Nephron (organoid): ENCODE measurements at regions not wholly inside any gene's neighbourhood (a gene's known extent, or its start where the extent isn't known, plus 50 kb on each side); places are given as distances from the start of the nearest gene placed in this dataset.

Experiments used
- H3K27ac Mint-ChIP-seq, 3 experiments: 2 replicates each; pipeline ENCODE4 v1.8.0; 2020; ENCODE audit warnings: mixed read lengths in 3 of 3, mild to moderate bottlenecking in 2 of 3, moderate library complexity in 1 of 3
- H3K27me3 Mint-ChIP-seq: 2 replicates; pipeline ENCODE4 v1.8.0; 2021; ENCODE audit warnings: low read depth, mild to moderate bottlenecking, moderate library complexity, mixed read lengths
- H3K36me3 Mint-ChIP-seq: 2 replicates; pipeline ENCODE4 v1.8.0; 2020; ENCODE audit warnings: low read depth, mixed read lengths
- H3K4me1 Mint-ChIP-seq: 2 replicates; pipeline ENCODE4 v1.8.0; 2020; ENCODE audit warnings: mixed read lengths
- H3K4me3 Mint-ChIP-seq, 3 experiments: 2 replicates each; pipeline ENCODE4 v1.8.0; 2020; ENCODE audit warnings: mild to moderate bottlenecking in 3 of 3, mixed read lengths in 3 of 3, moderate library complexity in 2 of 3
- H3K9me3 Mint-ChIP-seq: 2 replicates; pipeline ENCODE4 v1.8.0; 2020; ENCODE audit warnings: mixed read lengths
- TF ChIP-seq, protein P1 (sequence below), 3 experiments: fragments of 200-600 bp; sonication (generic); IDR thresholded peaks; one replicate each; pipeline ENCODE4 v1.5.0; 2021; ENCODE audit warnings: antibody characterized with exemption in 3 of 3; ENCODE audit not compliant: unreplicated experiment in 3 of 3

DNA sequence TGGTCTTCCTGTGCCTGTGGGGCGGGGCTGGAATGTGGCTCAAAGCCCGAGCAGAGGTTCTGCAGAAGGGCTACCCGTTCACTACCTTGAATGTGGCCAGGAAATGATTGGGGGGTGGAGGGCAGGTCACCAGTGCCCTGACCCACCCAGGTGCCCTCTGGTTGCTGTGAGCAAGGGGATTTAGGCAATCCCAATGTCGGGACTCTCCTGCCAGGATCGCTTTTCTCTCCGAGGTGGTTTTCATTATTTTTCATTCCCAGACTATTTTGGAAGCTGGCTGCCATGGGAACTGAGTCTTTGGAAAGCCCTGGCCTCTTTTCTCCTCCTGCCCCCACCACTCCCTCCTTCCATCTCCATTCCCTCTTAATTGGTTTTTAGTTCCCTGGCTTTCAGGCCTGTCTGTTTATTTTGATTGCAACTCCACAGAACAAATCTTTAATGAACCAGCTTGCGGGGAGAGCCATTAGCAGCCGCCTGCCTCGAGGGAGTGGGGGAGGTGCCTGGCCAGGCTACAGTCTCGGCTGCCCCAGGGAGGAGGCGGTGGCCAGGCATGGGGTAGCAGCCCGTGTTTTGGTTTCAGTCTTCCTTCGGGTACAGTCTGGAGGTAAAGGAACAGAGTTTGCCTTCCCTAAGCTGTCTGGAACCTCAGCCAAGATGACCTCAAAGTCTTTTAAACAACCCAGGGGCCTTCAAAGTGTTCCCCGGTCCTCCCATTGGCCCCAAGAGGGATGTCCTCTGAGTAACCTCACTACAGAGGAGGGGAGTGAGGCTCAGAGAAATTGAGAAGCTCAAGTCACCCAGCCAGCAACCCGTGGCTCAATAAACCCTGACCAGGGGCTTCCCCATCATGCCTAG is 114.4 kb upstream of the HAAO start:
- Mint-ChIP-seq H3K4me3 (peak overlapping the region; percentile 14 to 60 (median 22)), H3K36me3 (no peaks in the 10 kb centered on the region), H3K27ac (peak overlapping the region; percentile 97 to 98 (median 98)), H3K27me3 (peaks cover 3% of the 10 kb centered on the region), H3K9me3 (no peaks in the 10 kb centered on the region), H3K4me1 (peaks cover 52% of the 10 kb centered on the region)
- TF ChIP-seq, protein P1, sequence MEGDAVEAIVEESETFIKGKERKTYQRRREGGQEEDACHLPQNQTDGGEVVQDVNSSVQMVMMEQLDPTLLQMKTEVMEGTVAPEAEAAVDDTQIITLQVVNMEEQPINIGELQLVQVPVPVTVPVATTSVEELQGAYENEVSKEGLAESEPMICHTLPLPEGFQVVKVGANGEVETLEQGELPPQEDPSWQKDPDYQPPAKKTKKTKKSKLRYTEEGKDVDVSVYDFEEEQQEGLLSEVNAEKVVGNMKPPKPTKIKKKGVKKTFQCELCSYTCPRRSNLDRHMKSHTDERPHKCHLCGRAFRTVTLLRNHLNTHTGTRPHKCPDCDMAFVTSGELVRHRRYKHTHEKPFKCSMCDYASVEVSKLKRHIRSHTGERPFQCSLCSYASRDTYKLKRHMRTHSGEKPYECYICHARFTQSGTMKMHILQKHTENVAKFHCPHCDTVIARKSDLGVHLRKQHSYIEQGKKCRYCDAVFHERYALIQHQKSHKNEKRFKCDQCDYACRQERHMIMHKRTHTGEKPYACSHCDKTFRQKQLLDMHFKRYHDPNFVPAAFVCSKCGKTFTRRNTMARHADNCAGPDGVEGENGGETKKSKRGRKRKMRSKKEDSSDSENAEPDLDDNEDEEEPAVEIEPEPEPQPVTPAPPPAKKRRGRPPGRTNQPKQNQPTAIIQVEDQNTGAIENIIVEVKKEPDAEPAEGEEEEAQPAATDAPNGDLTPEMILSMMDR (IDR thresholded peaks at IDR 0.05; ENCODE audit: unreplicated experiment in 3 of 3) = no peak

DNA sequence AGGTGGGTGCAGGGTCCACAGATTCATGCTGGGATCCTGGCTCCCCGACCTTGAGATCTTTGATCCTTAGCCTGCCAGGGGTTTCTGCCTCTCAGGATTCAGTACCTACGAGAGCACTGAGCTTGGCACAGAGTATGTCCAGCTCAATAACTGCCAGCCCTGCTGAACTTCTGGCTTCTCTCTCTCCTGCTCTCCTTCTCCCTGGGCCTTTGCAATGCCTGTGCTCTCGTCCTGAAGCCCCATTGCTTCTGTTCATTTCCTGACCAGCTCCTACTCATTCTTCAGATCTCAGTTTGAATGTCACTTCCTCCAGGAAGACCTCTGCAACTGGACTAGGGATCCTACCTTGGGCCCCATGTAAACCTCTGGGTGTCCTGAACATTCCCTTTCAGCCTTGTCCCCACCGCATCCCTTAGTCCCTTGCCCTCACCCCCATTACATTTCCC is 113.8 kb upstream of the HAAO start:
- Mint-ChIP-seq H3K36me3 (no peaks in the 10 kb centered on the region), H3K4me3 (peak overlapping the region; percentile 14 to 60 (median 22)), H3K27ac (peak overlapping the region; percentile 97 to 98 (median 98)), H3K9me3 (no peaks in the 10 kb centered on the region), H3K27me3 (peaks cover 3% of the 10 kb centered on the region), H3K4me1 (peaks cover 57% of the 10 kb centered on the region)
- TF ChIP-seq, protein P1 (IDR thresholded peaks at IDR 0.05; ENCODE audit: unreplicated experiment in 3 of 3) = no peak

DNA sequence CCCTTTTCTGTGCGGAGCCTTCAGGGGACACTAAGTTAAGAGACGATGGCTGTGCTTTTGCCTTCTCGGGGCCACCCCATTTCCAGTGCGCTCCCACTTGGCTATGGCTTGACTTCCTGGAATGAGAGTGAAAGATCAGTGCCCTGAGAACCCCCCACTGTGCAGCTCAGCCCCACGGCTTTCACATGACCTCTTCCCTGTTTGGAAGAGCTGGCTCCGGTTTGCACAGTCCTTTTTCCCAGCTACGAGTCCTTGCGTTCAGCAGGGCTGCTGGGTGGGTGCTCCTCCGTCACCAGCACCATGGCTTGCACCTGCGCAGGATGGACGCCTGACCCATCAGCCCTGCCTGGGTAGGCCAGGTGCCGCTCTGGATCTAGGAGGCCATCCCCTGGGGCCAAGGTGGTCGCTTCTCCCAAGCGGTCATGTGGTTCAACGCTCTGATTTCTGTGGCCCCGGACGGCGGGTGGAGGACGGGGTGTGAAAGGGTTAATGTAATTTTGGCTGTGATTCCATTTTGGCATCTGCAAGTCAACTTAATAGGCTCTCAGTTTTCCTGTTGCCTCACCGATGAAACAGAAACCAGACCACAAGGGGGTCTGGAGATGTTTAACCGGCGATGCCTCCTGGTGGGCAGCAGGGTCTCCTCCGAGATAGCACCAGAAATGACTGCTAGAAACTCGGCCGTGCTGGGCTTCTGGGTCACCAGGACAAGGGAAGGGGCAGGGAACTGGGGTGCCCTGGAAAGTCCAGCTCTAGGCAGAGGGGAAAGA is 113.1 kb upstream of the HAAO start:
- Mint-ChIP-seq H3K36me3 (no peaks in the 10 kb centered on the region), H3K4me3 (peak overlapping the region; percentile 21 to 42 (median 36)), H3K9me3 (no peaks in the 10 kb centered on the region), H3K27me3 (peaks cover 3% of the 10 kb centered on the region), H3K4me1 (peaks cover 59% of the 10 kb centered on the region), H3K27ac (peak overlapping the region; percentile 97 to 98 (median 98))
- TF ChIP-seq, protein P1 (IDR thresholded peaks at IDR 0.05; ENCODE audit: unreplicated experiment in 3 of 3) = peak; percentile 15 to 32 (median 26)

DNA sequence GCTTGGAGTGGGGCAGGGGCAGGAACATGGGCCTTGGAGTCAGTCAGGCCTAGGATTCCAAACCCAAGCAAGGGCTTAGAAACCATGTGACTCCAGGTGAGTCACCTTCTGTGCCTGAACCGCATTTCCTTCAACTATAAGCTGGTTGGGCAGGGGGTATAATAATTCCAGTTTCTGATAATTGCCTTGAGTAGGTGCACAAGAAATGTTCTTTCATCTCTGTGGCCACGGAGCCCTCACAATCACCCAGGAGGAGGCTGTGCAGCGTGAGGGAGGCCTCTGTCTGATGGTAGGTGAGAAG is 112.1 kb upstream of the HAAO start:
- Mint-ChIP-seq H3K4me3 (no peak overlapping the region), H3K27ac (peak overlapping the region; percentile 78 to 98 (median 97)), H3K36me3 (no peaks in the 10 kb centered on the region)

DNA sequence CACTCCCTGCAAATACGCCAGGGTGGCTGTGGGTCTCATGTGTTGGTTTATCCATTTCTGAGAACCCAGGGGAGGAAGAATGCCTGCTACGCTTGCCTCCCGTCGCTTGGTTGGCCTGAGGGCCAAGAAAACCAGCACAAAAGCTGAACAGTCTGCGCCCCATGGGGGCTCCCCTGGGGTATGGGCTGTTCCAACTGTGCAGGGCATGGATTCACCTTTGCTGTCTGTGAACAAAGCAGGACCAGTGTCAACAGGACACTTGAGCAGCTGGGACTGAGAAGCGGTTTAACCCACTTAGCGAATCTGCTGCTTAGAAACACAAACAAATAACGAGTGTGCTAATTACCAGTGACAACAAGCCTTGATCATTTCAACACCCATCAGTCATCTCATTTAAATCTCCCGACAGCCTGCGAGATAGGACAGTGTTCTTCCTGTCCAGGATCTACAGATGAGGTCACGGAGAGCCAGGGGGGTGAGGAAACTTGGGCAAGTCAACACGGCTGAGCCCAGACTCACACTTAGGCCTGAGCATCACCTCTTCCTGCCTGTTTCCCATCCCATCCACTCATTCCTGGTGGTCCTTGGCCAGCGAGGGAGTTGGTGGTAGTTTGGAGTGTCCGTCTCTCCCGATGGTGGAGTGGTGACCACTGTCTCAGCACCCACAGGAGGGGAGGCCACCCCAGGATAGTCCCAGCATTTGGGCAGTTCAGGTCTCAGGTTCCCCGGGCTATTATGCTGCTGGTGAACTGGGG is 111.6 kb upstream of the HAAO start:
- no peak overlapping the region for H3K4me3 Mint-ChIP-seq
- H3K4me1 Mint-ChIP-seq = peaks cover 56% of the 10 kb centered on the region
- TF ChIP-seq, protein P1 (IDR thresholded peaks at IDR 0.05; ENCODE audit: unreplicated experiment in 3 of 3) = no peak
- H3K27me3 Mint-ChIP-seq = no peaks in the 10 kb centered on the region
- H3K9me3 Mint-ChIP-seq = no peaks in the 10 kb centered on the region
- H3K36me3 Mint-ChIP-seq = no peaks in the 10 kb centered on the region
- H3K27ac Mint-ChIP-seq = peak overlapping the region; percentile 78 to 98 (median 97)

More for the DNA sequence above, 112.1 kb upstream of the HAAO start:
- TF ChIP-seq, protein P1 (IDR thresholded peaks at IDR 0.05; ENCODE audit: unreplicated experiment in 3 of 3) = no peak
- Mint-ChIP-seq H3K9me3 (no peaks in the 10 kb centered on the region), H3K27me3 (no peaks in the 10 kb centered on the region), H3K4me1 (peaks cover 58% of the 10 kb centered on the region)
